Fibroblast of pulmonary artery (primary cell): ENCODE measurements at regions not wholly inside any gene's neighbourhood (a gene's known extent, or its start where the extent isn't known, plus 50 kb on each side); places are given as distances from the start of the nearest gene placed in this dataset.
"Not testable (repeated sequence)": the region's sequence is repeated elsewhere in the genome, so short reads cannot be mapped to it uniquely, and the experiment has no call there.

Source experiments
- DNase-seq: peaks from one replicate; pipeline ENCODE4 v3.0.0-alpha.2; 2010; ENCODE audit warnings: low read depth
- H3K4me3 ChIP-seq: replicated peaks from 2 replicates; pipeline ENCODE4 v1.5.1; 2011; ENCODE audit warnings: low read depth, mild to moderate bottlenecking, control low read depth, low read length, moderate library complexity
- TF ChIP-seq, protein P1 (sequence below): IDR thresholded peaks from 2 replicates; pipeline ENCODE4 v1.5.1; 2011; ENCODE audit warnings: mild to moderate bottlenecking, control low read depth, low read length, inconsistent platforms; ENCODE audit errors: missing control alignments

DNA sequence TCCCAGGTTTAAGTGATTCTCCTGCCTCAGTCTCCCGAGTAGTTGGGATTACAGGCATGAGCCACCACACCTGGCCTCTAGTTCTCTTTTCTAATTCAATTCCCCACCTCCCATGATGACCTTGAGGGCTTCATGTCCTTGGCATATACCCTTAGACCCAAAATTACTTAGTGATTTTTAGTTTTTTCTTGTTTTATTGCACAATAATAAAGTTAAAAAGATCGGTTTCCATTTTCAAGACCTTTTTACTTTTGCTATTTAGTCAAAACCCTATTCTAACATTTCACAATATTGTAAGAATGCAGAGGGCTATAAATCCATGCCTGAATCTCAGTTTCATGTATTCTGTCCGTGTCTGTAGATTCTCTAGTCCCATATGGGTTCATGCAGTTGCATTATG, 354.6 kb upstream of the FANCL start:
- TF ChIP-seq, protein P1, sequence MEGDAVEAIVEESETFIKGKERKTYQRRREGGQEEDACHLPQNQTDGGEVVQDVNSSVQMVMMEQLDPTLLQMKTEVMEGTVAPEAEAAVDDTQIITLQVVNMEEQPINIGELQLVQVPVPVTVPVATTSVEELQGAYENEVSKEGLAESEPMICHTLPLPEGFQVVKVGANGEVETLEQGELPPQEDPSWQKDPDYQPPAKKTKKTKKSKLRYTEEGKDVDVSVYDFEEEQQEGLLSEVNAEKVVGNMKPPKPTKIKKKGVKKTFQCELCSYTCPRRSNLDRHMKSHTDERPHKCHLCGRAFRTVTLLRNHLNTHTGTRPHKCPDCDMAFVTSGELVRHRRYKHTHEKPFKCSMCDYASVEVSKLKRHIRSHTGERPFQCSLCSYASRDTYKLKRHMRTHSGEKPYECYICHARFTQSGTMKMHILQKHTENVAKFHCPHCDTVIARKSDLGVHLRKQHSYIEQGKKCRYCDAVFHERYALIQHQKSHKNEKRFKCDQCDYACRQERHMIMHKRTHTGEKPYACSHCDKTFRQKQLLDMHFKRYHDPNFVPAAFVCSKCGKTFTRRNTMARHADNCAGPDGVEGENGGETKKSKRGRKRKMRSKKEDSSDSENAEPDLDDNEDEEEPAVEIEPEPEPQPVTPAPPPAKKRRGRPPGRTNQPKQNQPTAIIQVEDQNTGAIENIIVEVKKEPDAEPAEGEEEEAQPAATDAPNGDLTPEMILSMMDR = no peak
- DNase-seq = no peak
- H3K4me3 ChIP-seq = no peak overlapping the region

DNA sequence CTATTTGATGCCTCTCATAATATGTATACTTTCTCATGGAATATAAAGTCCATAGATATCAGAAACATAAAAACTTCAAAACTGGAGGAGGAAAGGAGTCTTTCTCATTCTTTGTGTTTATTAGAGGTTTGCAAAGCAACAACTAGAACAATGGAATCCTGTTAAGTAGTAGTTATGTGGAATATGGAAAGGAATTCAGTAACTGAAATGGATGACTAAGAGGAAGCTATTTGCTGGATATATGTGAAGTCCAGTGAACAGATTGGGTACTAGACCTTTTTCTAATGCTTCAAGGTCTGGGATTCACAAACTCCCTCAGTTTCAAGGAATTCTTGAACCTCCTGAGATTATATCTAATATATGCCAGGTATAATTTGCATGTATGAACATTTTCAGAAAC, 353.6 kb upstream of the FANCL start:
- TF ChIP-seq, protein P1 = no peak
- no peak for DNase-seq

DNA sequence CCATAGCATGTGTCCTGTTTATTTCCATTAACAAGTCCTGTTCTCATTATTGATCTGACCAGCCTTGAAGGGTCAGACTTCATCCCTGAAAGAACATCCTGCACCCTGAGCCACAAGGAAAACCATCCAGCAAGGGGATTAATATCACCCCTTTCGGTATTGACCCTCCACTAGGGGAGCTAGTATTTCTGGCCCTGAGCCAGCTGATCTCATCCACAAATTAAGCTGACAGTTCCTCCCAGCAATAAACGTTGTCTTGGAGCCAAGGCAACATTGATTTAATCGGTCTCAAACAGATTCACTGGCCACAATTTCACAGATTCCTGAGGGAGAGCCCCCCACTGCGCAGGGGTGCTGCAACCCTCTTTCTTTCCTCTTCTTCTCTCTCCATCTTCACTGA, 353.1 kb upstream of the FANCL start:
- DNase-seq = no peak
- H3K4me3 ChIP-seq = no peak overlapping the region
- TF ChIP-seq, protein P1 = no peak

More for the DNA sequence above, 353.6 kb upstream of the FANCL start:
- H3K4me3 ChIP-seq = no peak overlapping the region

DNA sequence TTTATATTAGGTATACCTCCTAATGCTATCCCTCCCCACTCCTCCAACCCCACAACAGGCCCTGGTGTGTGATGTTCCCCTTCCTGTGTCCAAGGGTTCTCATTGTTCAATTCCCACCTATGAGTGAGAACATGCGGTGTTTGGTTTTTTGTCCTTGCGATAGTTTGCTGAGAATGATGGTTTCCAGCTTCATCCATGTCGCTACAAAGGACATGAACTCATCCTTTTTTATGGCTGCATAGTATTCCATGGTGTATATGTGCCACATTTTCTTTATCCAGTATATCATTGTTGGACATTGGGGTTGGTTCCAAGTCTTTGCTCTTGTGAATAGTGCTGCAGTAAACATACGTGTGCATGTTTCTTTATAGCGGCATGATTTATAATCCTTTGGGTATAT, 345.1 kb upstream of the FANCL start:
- H3K4me3 ChIP-seq, DNase-seq: not testable (repeated sequence)

DNA sequence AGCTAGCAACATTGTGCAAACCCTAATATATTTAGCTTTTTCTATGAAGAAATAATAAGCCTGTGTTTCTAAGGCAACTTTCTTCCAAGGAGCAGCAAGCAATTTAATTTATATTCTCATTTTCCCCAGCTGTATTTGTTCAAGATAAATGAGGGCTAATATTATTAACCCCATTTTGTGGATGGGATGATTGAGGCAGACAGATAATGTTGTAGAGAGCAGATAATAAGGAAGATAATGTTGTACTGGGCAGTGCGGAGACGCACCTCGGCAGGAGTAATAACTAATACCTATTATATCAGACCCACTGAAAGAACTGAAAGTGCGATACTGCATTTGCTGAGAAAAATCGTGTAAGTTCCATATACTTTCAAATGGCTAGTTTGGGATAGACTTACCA, 344.1 kb upstream of the FANCL start:
- TF ChIP-seq, protein P1 = no peak
- no peak for DNase-seq
- no peak overlapping the region for H3K4me3 ChIP-seq

DNA sequence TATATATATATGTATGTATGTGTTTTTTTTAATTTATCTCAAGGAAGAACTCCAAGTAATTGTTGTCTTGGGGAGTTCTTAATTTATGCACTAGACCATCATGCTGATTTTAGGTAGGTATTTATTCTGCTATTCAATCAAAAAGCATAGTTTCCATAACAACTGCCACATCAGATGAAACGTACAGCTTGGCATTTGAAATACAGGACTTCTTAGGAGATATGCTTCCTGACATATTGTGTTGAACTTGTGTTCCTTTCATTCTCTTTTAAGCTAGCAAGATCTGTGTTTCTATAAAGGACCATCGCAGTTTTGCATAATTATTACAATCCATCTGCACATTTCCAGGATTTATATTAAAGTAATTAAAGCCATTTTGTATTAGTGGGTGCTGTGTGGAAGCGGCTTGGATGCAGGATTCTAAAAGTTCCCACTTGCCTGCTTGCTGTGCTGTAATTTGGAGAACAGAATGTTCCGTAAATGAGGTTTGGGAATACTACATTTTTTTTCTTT, 343.5 kb upstream of the FANCL start:
- H3K4me3 ChIP-seq = no peak overlapping the region
- no peak for DNase-seq
- TF ChIP-seq, protein P1 = no peak

DNA sequence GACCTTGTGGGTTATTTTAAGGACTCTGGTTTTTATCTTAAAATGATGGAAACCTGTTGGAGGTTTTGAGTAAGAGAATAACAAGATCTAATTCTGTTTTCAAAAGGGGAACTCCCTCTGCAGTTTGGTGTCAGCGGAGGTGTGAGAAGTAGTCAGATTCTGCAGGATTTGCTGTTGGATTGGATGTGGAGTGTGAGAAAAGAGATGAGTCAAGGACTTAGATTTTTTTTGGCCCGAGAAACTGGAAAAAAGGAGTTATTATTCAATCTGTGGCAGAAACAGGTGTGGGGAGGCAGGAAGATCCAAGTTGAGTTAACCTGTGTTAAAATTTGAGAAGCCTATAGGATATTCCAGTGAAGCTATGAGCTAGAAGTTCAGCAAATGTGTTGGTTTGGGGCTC, 337.2 kb upstream of the FANCL start:
- no peak for DNase-seq

More for the DNA sequence above, 337.2 kb upstream of the FANCL start:
- TF ChIP-seq, protein P1 = no peak
- no peak overlapping the region for H3K4me3 ChIP-seq
